T-helper 2 cell treated with Interferon-gamma antibody and Interleukin-4, amounts not matched to agents 100 ng/mL and 5 ng/mL, for 36 hours (primary cell): ENCODE measurements at regions not wholly inside any gene's neighbourhood (a gene's known extent, or its start where the extent isn't known, plus 50 kb on each side); places are given as distances from the start of the nearest gene placed in this dataset.

Experiments
- intact Hi-C: fragments of 100-400 bp; cut with micrococcal nuclease; formaldehyde crosslinking; loops from one replicate; pipeline ENCODE4 v1.15.1; 2023

DNA sequence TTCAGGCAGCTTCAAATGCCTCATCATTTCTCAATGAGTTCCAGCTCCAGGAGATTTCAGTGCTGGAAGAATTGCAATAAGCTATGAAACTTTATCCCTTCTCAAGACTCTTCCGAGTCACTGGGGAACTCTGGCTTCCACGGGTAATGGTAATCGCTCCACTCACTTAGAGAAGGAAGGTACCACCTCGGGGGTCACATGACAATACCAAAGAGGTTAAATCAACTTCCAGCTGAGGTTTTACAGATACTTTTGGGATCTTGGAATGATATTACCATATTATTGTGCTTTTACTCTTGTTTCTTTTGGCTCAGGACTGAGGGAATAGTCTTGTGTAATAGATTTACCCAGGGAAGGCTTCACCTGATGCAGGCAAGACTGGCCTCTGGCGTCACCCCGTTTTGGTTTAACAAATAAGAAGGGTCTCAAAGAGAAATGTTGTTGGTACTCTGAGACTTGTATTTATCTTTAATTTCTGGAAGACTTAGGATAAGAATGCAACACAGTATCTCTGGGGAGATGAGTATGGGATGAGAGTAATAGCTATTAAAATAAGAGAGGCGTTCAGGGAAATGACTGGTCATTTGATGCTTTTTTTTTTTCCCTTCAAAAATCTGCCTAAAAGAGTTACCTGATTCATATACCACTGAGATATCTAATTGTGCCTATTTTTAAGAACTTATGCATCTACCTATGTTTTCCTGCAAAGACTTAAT lies 316.9 kb upstream of the ZEB2 start:
- intact Hi-C loops: no loop called here

GRCh38 chr2:144835634-144836350 lies 315.9 kb upstream of the ZEB2 start:
- intact Hi-C loops: no loop called here

- intact Hi-C loops: no loop called here
Observed at GRCh38 chr2:144834998-144835633, 315.2 kb upstream of the ZEB2 start.

DNA sequence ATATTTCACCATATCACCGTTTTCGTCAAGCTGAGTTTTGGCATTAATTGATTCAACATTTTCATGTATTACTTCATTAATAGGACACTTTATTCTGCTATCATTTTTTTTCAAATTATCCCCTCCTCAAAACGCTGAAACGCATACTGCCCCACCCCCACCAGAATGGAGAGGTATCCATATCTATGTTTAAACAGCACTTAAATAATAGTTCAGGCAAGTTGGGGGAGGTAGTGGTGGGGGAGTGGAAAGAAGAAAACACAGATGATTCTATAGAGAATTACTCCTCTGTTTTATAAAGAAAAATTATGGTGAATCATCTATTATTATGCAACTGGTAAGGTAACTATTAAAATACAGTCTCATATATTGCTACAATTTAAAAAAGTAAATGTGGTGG lies 314.4 kb upstream of the ZEB2 start:
- intact Hi-C loops: no loop called here

DNA sequence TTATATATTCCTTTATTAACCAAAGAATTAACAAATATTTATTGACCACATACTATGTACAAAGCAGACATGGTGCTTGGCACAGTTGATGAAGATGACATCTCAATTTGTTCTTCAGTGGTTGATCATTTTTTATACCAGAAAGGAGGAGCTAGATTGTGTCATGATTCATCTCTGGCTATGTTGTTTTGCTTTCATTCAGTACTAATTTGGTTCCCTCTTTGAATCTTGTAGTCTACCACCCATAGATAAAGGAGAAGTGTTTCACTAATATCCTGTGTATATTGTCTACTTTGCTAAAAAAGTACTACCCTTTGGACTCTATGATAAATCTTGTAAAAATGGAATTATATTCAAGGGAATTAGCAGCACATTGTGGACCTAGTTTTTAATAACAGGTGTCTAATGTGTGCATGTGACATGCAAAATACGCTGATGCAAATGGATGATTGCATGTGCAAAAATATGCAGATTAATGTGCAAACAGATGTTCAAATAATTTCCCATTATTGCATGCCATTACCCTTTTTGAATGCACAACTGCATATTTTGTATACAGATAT lies 313.2 kb upstream of the ZEB2 start:
- intact Hi-C loops: no loop called here

- intact Hi-C loops: no loop called here
Observed at GRCh38 chr2:144832048-144832447, 312.1 kb upstream of the ZEB2 start.

DNA sequence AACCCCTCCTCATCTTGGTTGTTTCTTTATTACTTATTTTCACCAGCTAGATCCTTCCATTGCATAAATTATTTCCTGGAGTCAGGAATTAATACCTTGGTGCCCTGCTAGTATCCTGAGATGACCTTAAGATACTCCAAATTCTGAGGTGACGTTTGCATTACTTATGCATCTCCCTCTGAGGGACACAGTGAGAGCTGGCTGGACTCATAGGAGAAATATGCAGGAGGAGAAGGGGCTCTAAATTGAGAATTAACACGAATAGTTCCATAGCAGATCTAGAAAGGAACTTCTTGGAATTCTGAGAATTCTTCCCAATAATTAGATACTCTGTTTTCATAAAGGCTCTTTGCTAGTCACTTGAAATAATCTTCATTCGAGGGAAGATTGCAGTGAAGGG lies 310.6 kb upstream of the ZEB2 start:
- intact Hi-C loops: no loop called here

GRCh38 chr2:144827404-144827803 lies 307.5 kb upstream of the ZEB2 start:
- intact Hi-C loops: no loop called here

DNA sequence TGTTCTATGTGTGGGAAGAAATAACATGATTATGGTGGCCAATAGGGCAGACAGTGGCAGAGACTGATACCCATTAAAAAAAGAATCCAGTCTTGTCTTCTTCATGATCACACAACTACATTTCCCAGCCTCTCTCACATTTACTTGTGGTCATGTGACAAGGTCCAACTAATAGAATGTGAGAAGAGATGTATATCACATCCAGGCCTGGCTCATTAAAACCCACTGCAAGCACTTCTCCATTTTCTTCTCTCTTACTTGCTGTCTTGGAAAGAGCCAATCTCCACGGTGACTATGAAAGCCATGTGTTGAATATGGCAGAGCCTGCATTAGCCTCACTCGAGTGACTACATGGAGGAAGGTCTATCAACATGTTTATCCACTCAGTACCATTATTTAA lies 306.2 kb upstream of the ZEB2 start:
- intact Hi-C loops: no loop called here

- intact Hi-C loops: no loop called here
Observed at GRCh38 chr2:144825331-144826020, 305.6 kb upstream of the ZEB2 start.

- intact Hi-C loops: no loop called here
Observed at GRCh38 chr2:144824306-144825080, 304.6 kb upstream of the ZEB2 start.

- intact Hi-C loops: no loop called here
Observed at GRCh38 chr2:144822966-144823365, 303.0 kb upstream of the ZEB2 start.

GRCh38 chr2:144812288-144812687 lies 292.4 kb upstream of the ZEB2 start:
- intact Hi-C loops: no loop called here

DNA sequence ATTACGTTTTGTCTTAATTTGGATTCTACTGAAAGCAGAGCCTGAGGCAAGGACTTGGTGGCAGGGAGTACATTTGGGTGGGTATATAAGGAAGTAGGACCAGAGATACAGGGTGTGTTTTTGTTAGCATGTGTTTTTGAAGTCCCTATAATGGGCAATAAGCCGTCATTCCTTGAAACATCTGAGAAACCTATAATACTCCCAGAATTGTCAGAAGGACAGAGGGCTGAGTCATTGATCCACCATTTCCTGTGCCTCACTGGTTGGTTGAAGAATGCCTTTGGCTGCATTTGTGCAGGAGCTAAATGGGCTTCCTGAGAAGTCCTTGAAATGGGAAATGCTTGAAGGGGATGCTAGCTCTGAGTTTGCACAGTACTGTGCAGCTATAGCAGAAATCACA lies 281.8 kb upstream of the ZEB2 start:
- intact Hi-C loops: no loop called here

- intact Hi-C loops: no loop called here
Observed at GRCh38 chr2:144801325-144801724, 281.4 kb upstream of the ZEB2 start.

DNA sequence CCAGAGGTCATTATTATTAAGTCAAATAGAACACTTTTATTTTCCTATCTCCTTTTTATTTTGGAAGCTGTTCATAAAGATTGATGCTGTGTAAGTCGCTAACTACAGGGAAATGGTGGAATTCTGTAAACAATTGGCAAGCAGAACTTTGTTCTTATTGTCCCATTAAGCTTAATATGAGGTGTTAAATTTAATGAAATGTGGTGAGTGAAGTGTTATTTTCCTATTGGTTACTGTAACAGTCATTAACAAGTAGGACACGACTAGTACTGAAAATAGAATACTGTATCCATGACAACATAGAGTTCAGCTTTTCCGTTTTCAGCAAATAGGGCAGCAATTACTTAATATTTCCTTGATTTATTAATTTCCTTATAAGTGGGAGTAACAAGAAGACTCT lies 279.1 kb upstream of the ZEB2 start:
- intact Hi-C loops: no loop called here

DNA sequence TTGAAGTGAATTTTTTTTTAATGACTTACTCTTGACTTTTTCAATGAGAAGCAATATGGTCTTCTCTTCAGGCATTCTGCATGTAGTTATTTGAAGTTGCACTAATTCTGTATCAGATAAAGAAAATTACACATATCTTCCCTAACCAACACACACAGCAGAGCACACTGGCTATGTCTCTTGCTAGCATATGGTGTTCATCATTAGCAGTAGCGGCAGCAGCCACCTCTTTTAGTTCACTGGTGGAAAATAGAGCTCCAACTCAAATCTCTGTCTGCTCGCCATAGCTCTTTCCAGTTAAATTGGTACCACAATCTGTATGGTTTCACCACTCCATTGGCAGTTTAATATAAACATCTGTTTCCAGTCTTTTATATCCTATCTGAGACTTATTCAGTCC lies 278.1 kb upstream of the ZEB2 start:
- intact Hi-C loops: no loop called here

- intact Hi-C loops: no loop called here
Observed at GRCh38 chr2:144796936-144797335, 277.0 kb upstream of the ZEB2 start.

DNA sequence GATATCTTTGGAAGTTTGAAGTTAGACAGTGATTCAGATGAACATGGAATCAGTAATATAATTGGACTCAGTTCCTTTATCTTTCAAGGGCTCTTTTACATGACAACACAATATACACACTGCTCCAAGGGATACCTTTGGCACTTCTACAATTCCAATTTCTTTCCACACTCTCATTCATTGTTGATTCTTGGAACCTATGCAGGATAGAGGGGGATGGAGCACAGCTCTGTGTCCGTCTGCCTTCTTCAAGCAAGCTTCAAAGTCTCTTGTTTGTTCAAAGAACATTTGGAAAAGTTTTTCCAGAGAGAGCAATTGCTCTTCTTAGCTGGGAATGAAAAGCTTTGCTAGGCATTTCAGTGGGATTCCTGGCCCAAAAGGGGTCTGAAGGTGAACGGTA lies 276.2 kb upstream of the ZEB2 start:
- intact Hi-C loops: no loop called here

DNA sequence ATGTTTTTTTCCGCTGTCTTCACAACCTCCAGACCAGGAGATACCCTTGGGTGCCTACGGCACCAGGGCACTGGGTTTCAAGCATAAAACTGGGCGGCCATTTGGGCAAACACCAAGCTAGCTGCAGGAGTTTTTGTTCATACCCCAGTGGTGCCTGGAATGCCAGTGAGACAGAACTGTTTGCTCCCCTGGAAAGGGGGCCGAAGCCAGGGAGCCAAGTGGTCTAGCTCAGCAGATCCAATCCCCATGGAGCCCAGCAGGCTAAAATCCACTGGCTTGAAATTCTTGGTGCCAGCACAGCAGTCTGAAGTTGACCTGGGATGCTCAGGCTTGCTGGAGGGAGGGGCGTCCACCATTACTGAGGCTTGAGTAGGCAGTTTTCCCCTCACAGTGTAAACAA lies 265.3 kb upstream of the ZEB2 start:
- intact Hi-C loops: no loop called here

DNA sequence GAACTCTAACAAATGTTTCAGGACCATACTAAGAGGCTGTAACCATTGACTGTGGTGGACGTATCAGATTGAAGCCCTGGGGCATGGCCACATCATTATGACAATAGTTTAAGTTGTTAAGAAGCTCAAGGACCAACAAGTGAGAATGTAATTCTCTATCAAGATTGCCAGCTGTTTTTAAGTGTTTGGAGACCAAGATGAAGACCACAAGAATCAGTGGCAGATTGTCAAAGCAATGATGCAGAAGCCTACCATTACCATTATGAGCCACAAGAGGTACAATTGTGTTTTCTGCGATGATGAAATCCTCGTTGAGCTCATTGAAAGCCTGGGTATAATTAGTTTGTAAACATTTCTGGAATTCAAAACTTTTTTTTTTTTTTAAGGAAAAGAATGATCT lies 261.1 kb upstream of the ZEB2 start:
- intact Hi-C loops: no loop called here
